HL-60 (cell line): ENCODE measurements at regions not wholly inside any gene's neighbourhood (a gene's known extent, or its start where the extent isn't known, plus 50 kb on each side); places are given as distances from the start of the nearest gene placed in this dataset.

Experiments
- CTCF ChIP-seq: IDR thresholded peaks from one replicate; pipeline ENCODE4 v1.5.1; 2011; ENCODE audit warnings: low read length, control low read depth, inconsistent platforms; ENCODE audit not compliant: insufficient read depth
- GABPA ChIP-seq: IDR thresholded peaks from 2 replicates; pipeline ENCODE4 v1.6.1; 2012; ENCODE audit warnings: low read depth
- POLR2AphosphoS5 ChIP-seq: IDR thresholded peaks from 2 replicates; pipeline ENCODE4 v1.6.1; 2012; ENCODE audit warnings: low read depth
- REST ChIP-seq: IDR thresholded peaks from 2 replicates; pipeline ENCODE4 v1.6.1; 2012; ENCODE audit warnings: low read depth; ENCODE audit not compliant: insufficient replicate concordance
- SPI1 ChIP-seq: IDR thresholded peaks from 2 replicates; pipeline ENCODE4 v1.6.1; 2012; ENCODE audit warnings: low read depth, mild to moderate bottlenecking, borderline replicate concordance

DNA sequence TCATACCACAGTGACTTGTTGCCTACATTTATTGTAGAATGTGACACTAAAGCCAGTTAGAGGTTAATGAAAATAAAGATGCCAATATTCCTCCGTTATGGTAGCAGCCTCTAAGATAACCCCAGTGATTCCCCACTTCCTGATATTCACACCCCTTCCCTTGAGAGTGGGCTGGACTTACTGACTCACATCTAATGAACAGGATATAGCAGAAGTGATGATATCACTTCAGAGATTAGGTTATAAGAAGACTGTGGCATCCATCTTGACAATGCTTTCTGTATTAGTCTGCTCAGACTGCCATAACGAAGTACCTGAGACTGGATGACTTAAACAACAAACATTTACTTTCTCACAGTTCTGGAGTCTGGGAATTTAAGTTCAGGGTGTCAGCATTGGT is 149.6 kb upstream of the MTNR1B start:
- TF ChIP-seq REST (no peak), CTCF (no peak), POLR2AphosphoS5 (no peak), GABPA (no peak), SPI1 (no peak)
